Gastroesophageal sphincter (tissue), 3 donors: ENCODE measurements at regions not wholly inside any gene's neighbourhood (a gene's known extent, or its start where the extent isn't known, plus 50 kb on each side); places are given as distances from the start of the nearest gene placed in this dataset.

Experiments used
- CTCF ChIP-seq, 4 experiments: fragments of 200-600 bp in 2 of 4; fragments of 450-650 bp in 2 of 4; sonication (generic) in 1 of 4; IDR thresholded peaks; one replicate each; pipeline ENCODE4 v1.5.1; 2017 to 2019; ENCODE audit warnings: antibody characterized with exemption in 4 of 4, mild to moderate bottlenecking in 2 of 4, moderate library complexity in 2 of 4
- EP300 ChIP-seq: sonication (generic); formaldehyde crosslinking; IDR thresholded peaks from one replicate; pipeline ENCODE4 v1.6.1; 2017; ENCODE audit warnings: antibody characterized with exemption, mild to moderate bottlenecking
- POLR2A ChIP-seq, 2 donors: fragments of 450-650 bp; IDR thresholded peaks; one replicate each; pipeline ENCODE4 v1.6.1; 2017; ENCODE audit warnings: antibody characterized with exemption in 2 of 2, mild to moderate bottlenecking in 2 of 2, moderate library complexity in 1 of 2
- POLR2AphosphoS5 ChIP-seq: sonication (generic); formaldehyde crosslinking; IDR thresholded peaks from one replicate; pipeline ENCODE4 v1.6.1; 2017; ENCODE audit warnings: antibody characterized with exemption

- TF ChIP-seq CTCF (IDR thresholded peaks at IDR 0.05) (no peak), POLR2AphosphoS5 (no peak), POLR2A (IDR thresholded peaks at IDR 0.05) (no peak), EP300 (no peak)
Measured at GRCh38 chr2:47250586-47251403, 74.5 kb upstream of the CALM2 start.
